Daoy (cell line): ENCODE measurements at regions not wholly inside any gene's neighbourhood (a gene's known extent, or its start where the extent isn't known, plus 50 kb on each side); places are given as distances from the start of the nearest gene placed in this dataset.
"Not testable (repeated sequence)": the region's sequence is repeated elsewhere in the genome, so short reads cannot be mapped to it uniquely, and the experiment has no call there.

Experiments used
- DNase-seq: peaks from one replicate; pipeline ENCODE4 v3.0.0-alpha.2; 2015; ENCODE audit warnings: low read depth

DNA sequence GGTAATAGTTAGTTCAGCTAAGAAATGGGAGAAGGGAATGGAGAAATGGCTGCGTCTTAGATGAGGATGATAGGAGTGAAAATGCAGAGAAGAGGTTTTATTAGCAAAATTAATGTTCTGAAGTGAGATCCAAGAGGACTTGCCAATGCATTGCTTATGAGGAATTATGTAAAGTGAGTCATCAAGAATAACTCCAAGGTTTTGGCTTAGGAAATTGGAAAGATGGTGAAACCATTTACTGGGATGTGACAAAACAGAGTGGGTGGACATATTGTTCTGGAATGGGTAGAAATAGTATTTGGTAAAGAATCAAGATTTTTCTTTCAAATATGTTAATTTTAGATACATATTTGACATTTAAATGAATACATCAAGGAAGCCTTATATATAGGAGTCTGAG is 306.6 kb upstream of the CYRIA start:
- DNase-seq = no peak

DNA sequence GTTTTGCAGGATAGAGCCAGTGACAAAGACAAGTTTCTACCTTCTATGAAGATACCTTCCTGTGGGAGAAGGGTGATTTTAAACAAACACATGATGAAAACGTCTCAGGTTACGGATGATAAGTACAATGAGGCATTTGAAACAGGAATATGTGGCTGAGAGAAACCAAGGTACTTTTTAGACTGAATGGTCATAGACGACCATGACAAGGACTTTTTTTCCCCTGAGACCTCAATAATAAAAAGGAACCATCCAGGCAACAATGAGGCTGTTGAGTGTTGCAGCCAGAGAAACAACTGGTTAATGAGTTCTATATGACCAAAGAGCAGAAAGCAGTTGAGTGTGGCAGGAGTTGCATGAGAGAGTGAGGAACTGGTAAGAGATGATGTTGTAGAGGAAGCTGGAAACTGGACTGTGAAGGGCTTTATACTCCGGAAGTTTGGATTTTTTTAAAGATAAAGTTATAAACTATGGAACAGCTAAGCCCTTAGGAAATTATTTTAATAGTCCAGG is 306.1 kb upstream of the CYRIA start:
- DNase-seq = no peak

DNA sequence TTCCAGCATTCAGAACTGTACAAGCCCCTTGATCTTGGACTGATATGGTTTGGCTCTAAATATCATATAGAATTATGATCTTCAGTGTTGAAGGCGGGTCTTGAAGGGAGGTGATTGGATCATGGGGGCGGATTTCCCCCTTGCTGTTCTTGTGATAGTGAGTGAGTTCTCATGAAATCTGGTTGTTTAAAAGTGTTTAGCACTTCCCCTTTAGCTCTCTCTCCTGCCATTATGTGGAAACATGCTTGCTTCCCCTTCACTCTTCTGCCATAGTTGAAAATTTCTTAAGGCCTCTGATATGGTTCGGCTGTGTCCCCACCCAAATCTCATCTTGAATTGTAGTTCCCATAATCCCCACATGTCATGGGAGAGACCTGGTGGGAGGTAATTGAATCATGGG is 305.3 kb upstream of the CYRIA start:
- not testable (repeated sequence) for DNase-seq

DNA sequence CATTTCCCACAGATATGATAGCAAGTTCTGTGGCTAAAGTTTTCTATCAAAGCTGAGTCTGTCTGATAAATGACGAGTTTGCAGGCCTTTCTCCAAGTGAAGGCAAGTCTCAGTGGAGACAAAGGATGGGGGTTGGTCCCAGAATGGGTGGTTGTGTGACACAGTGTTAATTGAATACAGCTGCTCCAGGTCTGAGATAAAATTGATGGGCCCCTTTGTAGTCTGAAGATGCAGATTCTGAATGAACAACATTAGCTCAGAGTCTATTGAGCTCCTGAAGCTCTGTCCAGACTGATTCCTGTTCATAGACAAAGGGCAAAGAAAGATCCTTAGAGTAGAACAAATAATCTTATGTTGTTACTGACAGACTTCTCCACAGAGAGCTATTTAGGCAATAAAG is 296.9 kb upstream of the CYRIA start:
- DNase-seq = no peak

DNA sequence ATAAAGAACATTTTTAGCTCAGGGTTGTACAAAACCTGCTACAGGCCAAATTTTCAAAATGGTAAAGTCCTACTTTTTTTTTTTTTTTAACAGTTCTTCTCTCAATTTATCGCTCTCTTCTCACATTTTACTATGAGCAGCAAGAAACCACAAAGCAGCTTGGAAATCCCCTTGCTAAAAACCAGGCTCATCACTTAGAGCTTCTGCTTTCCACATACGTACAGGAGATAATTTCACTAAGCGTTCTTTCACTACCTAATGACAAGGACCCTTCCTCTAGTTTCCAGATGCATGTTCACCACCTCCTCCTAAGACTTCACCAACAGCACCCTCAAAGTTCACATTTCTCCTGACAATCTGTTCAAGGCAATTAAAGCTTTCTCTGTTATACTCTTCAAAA is 294.9 kb upstream of the CYRIA start:
- no peak for DNase-seq

DNA sequence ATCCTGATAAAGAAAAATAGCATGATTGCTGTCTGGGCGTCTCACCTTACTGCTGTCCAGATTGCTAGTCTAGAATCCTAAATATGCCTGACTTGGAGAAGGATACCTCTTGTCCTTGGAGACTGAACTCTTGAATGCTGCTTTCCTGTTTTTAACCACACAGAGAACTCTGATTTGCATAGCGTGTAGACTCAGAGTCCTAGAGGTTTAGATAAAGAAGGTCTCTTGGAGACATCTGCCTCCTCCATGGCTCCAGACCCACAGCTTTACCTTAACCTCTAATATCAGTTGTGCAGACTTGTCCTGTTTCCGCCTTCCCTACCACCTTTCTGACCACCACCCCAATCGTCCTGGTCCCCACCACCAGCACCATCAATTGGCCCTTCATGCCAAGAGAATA is 292.6 kb upstream of the CYRIA start:
- no peak for DNase-seq

DNA sequence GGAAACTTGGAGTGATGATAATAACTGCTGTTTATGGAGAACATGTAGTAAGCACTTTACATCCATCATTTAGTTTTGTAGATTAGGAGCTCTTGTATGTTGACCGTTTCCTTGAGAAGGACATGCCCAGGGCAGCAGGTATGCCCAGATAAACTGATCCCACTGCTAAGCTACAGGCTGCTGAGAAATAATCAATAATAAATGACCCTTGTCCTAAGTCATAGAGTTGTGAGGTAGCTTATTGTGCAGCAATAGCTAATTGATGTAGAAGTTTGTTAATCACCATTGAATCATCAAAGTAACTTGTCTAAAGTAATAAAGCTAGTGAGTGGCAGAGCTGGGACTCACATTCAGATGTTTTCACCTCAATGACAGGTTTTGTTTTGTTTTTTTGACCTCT is 287.2 kb upstream of the CYRIA start:
- DNase-seq = no peak

DNA sequence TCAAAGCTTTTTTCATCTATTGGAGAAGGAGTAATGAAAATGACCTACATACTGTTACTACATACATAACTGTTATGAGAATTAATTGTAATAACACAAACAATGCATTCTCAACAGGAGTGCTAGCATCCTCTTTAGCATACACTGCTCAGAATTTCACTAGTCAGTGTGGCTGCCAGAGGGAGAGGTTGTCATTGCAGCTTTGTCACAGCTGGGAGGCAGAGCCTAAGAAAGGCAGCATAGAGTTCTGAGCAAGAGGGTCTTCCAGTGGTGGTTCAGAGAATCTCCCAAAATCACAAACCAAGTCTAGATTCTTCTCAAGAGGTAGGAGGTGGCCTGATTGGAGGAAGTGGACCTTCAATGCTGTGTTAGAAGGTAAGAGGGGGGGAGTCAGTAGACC is 286.7 kb upstream of the CYRIA start:
- DNase-seq = no peak

DNA sequence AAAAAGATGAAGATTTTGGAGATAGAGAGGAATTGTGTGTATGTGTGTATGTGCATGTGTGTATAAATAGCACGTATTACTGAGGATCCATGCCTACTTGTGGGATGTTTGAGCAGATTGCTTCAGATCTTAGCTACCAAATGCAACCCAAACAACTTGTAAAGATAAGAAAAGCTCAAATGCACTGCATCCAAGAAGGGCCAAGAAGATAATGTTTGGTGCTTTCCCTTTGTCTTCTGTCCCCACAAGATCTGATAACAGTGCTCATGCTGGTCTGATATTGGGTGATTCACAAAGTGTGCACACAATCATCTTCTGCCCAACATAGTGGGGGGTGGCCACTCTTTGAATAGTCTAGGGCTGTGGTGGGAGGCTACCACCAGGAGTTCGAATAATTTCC is 284.8 kb upstream of the CYRIA start:
- no peak for DNase-seq

DNA sequence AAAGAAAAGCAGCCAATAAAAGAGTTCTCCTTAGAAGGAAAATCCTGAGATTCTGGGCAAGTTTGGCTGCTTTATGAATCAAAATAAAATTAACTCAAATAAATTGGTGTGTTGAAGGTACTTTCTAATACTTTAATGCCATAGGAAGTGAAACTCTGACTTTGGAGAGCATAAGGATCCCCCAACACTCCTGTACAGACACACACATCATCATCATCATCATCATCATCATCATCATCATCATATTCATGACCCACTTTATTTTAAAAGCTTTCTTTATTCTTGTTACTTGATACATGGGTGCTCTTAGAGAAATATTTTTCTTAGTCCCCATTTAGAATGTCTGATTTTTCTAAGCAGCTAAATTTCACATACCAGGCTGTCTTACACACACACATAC is 283.1 kb upstream of the CYRIA start:
- DNase-seq = no peak

DNA sequence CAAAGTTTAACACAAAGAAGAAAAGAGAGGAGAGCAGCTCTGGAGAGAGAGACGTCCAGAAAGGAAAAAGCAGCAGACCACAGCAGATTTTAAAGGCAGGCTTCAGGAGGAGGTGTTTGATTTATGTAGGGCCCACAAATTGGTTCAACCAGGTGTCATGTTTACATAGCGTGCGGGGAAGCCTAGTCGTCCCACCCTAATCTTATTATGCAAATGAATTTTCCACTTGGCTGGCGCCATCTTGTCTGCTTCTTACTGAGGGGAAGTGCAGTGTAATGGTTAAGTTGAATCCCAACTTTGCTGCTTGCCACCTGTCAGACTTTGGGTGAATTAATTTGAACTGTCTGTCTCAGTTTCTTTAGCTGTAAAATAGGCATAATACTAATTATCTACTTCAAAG is 282.4 kb upstream of the CYRIA start:
- DNase-seq = no peak

DNA sequence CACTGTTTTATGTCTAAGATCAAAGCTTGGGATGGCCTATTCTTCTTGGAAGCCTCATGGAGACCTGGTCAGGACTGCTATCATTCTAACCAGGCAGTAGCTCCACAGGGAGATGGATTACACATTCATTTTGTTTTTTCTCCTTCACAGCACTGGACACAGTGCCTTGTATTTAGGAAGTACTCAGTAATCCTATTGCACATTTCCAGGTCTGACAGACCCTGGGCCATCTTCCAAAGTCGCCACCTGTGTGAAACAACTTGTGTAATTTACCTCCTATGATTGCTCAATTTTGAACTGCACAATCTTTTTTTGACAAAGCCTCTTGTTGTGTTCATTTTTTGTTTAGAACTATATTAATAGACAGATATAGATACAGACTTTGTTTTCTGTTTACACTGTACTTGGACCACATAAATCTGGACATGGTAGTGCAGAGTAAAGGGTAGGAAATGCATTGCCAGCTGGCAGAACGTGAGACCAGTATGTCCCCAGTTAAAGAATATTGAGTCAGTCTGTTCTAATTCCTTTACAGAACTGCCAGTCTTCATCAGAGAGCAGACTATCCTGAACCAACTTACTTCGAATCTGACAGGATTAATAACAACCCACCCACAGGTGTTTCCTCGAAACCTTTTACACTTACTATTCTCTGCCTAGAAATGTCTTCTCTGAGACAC is 277.8 kb upstream of the CYRIA start:
- no peak for DNase-seq

DNA sequence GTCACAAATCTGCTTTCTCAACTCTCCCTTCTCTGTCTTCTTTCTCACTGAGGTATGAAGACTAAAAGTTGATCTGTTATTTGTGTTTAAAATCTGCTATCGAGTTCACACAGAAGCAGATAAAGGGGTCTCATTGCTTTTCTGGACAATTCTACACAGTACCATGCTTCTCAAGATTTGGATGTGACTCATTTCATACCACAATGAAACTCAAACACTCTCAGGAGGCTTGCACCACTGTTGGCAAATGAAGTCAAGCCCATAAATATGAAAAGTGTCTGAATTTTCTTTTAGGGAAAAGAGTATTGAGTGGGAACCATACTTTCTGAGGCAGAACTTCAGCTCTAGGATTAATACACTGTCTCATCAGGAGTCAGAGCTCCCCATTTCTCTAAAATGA is 274.6 kb upstream of the CYRIA start:
- no peak for DNase-seq

DNA sequence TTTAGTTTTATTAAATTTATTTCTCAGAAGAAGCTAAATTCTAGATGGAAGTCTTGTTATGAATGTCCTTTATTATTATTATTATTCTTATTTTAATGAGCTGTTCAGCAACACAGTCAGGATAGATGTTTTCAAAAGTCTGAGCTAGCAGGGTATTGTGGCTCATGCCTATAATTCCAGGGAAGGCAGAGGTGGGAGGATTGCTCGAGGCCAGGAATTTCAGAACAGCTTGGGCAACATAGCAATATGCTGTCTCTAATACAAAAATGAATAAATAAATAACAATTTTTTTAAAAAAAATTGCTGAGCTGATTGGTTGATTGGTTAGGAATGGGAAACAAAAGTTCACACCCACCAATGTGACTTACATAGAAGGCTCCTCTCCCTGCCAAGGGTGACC is 274.1 kb upstream of the CYRIA start:
- no peak for DNase-seq

DNA sequence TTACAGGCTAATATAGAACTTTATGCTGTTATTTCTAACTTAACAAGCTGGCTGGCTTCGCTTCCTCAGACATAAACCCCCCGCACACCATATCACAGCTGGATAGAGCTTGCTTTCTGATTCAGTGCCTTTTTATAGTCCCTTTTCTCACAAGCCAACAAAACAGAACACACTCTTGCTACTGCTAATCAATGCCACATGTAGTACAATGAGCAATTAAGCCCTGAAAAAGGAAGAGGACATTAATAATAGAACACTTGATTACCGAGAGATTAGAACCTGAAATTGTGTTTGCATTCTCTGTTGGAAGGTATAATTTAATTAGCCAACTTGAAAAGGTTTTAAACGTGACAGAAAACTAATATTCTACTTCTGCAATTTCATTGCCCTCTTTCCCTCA is 267.7 kb upstream of the CYRIA start:
- no peak for DNase-seq

DNA sequence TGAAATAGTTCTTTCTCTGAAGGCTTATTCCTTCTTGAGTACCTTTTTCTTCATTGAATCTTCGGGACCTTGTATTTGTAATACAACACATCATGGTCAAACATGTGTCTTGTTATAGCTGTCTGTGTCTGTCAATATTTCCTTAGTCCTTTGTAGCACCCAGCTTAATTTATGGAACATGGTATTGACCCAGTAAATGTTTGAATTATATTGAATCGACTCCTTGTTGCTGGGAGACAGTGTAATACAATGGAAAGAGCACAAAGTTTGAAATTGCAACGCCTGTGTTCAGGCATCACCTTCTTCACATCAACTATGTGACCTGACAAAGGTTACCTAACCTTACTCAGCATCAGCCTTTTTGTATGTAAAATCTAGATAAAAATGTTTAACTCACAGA is 267.2 kb upstream of the CYRIA start:
- no peak for DNase-seq

DNA sequence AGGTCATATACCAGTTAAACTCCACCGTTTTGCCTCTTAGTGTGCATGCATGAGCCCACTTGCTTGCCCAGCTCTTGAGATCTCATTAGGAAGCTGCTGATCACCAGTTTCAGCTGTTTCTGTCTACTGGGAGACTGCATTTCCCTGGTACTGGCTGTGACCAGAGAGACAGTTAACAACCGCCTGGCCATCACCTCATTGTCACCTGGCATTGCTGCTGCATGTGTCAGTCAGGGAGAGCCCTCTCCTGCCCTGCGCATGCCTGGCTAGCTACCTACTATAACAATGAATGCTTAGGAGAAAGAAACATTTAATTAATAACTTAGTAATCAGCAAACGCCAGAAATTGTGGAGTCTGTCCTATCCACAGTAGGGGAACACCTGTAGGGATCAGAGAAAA is 265.8 kb upstream of the CYRIA start:
- no peak for DNase-seq

DNA sequence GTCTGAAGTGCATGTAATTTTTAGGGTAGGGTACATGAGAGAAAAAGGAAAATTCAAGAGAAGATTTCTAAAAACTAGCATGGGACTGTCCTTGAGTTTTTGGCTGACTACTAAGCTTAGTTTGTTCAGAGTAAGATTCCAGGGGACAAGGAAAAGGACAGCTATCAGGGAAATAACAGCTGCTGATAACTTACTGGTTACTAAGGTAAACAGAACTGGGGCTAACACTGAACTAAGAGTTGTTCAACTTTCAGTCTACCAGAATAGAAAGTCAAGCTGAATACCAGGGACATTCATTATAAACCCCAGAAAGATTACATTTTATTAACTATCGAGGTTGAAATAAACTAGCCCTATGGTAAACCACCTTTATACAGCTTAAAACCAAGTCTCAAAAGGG is 261.8 kb upstream of the CYRIA start:
- no peak for DNase-seq

DNA sequence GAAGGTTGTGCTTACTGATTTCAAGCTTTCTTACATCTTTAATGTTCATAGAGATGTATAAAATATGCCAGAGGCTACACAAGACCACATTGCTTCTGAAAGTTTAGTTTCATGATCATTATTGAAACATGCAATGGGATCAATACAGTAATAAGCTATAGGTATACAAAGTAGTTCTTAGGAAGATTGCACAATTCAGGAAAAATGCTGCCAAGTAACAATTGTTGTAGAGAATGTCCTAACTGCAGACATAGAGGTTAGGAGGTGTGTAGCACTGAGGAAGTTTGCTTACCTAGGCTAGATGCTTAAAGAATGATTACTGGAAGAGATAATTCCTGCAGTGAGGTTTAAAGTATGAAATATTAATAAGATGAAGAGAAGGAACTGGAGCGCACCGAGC is 259.5 kb upstream of the CYRIA start:
- no peak for DNase-seq

DNA sequence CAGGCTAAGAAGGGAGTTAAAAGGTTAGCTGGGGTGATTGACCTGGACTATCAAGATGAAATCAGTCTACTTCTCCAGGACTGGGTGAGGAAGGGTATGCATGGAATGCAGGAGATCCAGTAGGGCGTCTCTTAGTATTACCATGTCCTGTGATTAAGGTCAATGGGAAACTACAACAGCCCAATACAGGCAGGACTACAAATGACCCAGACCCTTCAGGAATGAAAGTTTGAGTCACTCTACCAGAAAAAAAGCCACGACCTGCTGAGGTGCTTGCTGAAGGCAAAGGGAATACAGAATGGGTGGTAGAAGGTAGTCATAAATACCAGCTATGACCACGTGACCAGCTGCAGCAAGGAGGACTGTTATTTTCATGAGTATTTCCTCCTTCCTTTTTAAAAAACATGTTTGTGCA is 249.7 kb upstream of the CYRIA start:
- DNase-seq = not testable (repeated sequence)

DNA sequence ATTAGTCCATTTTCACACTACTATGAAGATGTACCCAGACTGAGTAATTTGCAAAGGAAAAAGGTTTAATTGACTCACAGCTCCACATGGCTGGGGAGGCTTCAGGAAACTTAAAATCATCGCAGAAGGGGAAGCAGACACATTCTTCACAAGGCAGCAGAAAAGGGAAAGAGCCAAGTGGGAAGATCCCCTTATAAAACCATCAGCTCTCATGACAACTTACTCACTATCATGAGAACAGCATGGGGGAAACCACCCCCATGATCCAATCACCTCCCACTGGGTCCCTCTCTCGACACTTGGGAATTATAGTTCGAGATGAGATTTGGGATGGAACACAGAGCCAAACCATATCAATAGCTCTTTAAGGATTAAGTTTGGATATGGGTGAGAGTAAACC is 246.1 kb upstream of the CYRIA start:
- no peak for DNase-seq

DNA sequence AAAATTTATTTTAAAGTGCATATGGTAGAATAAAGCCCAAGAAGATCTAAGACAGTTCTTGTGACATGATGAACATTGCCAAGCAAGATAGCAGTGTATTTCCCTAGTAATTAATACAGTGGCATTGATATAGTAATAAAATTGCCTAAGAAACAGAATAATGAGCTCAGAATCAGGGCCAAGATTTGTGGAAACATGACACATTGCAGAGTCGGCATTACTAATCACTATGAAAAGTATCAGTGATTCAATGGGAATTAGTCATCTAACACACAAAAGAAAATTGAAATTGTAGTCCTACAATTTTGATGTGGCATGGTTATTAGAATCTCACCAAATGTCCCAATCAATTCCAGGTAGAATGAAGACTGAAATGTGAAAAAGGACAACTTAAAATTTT is 243.0 kb upstream of the CYRIA start:
- DNase-seq = no peak

DNA sequence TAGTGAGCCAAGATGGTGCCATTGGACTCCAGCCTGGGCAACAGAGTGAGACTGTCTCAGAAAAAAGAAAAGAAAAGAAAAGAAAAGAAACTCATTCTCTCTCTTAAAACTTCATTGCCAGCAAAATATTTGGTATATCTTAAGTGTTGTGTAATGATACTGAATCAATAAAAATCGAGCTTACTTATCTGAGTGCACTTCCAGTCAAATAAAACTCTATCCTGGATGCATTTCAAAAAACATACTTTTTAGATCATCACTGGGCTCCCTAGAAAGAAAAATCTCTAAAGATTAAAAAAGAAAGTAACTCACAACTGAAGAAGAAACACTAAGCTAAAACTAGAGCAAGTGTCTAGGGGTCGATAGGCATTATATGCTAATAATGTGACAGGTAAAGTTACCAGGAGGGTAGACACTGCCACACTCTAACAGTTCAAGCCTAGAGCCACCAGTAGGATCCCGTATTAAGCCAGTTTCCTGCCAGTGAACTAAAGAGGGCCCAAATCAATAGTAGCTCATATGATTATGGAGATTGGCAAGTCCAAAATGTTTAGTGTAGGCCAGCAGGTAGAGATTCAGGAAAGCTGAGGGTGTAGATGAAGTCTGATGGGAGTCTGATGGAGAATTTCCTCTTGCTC is 242.1 kb upstream of the CYRIA start:
- DNase-seq = no peak

DNA sequence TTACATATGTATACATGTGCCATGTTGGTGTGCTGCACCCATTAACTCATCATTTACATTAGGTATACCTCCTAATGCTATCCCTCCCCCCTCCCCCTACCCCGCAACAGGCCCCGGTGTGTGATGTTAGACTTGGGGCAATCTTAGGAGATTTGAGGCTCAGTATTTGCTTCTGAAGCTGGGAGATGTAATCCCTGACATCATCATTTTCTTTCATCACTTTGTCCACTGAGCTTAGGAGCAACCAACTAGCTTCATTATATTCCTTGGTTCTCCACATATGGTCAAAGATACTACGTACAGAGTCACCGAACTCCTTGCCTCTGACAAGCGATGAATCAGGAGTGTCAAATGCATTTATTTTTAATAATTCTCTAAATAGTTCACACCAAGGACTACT is 239.7 kb upstream of the CYRIA start:
- not testable (repeated sequence) for DNase-seq
